ENCODE measurements at regions not wholly inside any gene's neighbourhood (a gene's known extent, or its start where the extent isn't known, plus 50 kb on each side); places are given as distances from the start of the nearest gene placed in this dataset.

- no peak overlapping the region for H3K4me3 ChIP-seq (ENCODE audit: low read depth, low read length)
- TF ChIP-seq CTCF (IDR thresholded peaks at IDR 0.05; ENCODE audit: insufficient read depth, low read depth, low read length): no peak
- DNase-seq (ENCODE audit: low read depth): no peak
Observed at GRCh38 chr7:109121599-109122300, 552.1 kb downstream of the DNAJB9 start.

- no peak for TF ChIP-seq CTCF (IDR thresholded peaks at IDR 0.05; ENCODE audit: insufficient read depth, low read depth, low read length)
- no peak for DNase-seq (ENCODE audit: low read depth)
- H3K4me3 ChIP-seq (ENCODE audit: low read depth, low read length): no peak overlapping the region
Observed at GRCh38 chr7:109125001-109125400, 555.3 kb downstream of the DNAJB9 start.

GRCh38 chr7:109126404-109127050 lies 556.9 kb downstream of the DNAJB9 start:
- DNase-seq (ENCODE audit: low read depth): no peak

GRCh38 chr7:109127145-109127544 lies 557.5 kb downstream of the DNAJB9 start:
- no peak for DNase-seq (ENCODE audit: low read depth)
- no peak for TF ChIP-seq CTCF (IDR thresholded peaks at IDR 0.05; ENCODE audit: insufficient read depth, low read depth, low read length)
- H3K4me3 ChIP-seq (ENCODE audit: low read depth, low read length): no peak overlapping the region

More at GRCh38 chr7:109126404-109127050, 556.9 kb downstream of the DNAJB9 start:
- no peak for TF ChIP-seq CTCF (IDR thresholded peaks at IDR 0.05; ENCODE audit: insufficient read depth, low read depth, low read length)
- no peak overlapping the region for H3K4me3 ChIP-seq (ENCODE audit: low read depth, low read length)

- TF ChIP-seq CTCF (IDR thresholded peaks at IDR 0.05; ENCODE audit: insufficient read depth, low read depth, low read length): no peak
- H3K4me3 ChIP-seq (ENCODE audit: low read depth, low read length): no peak overlapping the region
- DNase-seq (ENCODE audit: low read depth): no peak
Observed at GRCh38 chr7:109131141-109131540, 561.5 kb downstream of the DNAJB9 start.

GRCh38 chr7:109136893-109137292 lies 567.2 kb downstream of the DNAJB9 start:
- no peak for DNase-seq (ENCODE audit: low read depth)
- no peak overlapping the region for H3K4me3 ChIP-seq (ENCODE audit: low read depth, low read length)
- TF ChIP-seq CTCF (IDR thresholded peaks at IDR 0.05; ENCODE audit: insufficient read depth, low read depth, low read length): no peak
